GM18499 (cell line): ENCODE measurements at regions not wholly inside any gene's neighbourhood (a gene's known extent, or its start where the extent isn't known, plus 50 kb on each side); places are given as distances from the start of the nearest gene placed in this dataset.
"Not testable (repeated sequence)": the region's sequence is repeated elsewhere in the genome, so short reads cannot be mapped to it uniquely, and the experiment has no call there.

Experiments used
- ATAC-seq: cut with Tn5 transposase; IDR thresholded peaks from one replicate; pipeline ENCODE4 v1.9.1; 2021; ENCODE audit warnings: moderate number of reproducible peaks; ENCODE audit not compliant: insufficient read depth, unreplicated experiment

- no peak for ATAC-seq
Observed at GRCh38 chr1:198809247-198809646, 170.4 kb downstream of the PTPRC start.

GRCh38 chr1:198811449-198811848 is 172.6 kb downstream of the PTPRC start:
- ATAC-seq: no peak

- no peak for ATAC-seq
Observed at GRCh38 chr1:198823626-198824025, 184.8 kb downstream of the PTPRC start.

- no peak for ATAC-seq
Observed at GRCh38 chr1:198825254-198825653, 186.4 kb downstream of the PTPRC start.

- ATAC-seq: no peak
Observed at GRCh38 chr1:198829356-198829755, 190.5 kb downstream of the PTPRC start.

- ATAC-seq: no peak
Observed at GRCh38 chr1:198829944-198830343, 191.1 kb downstream of the PTPRC start.

GRCh38 chr1:198830412-198830811 is 191.6 kb downstream of the PTPRC start:
- ATAC-seq: no peak

GRCh38 chr1:198833706-198834503 is 195.1 kb downstream of the PTPRC start:
- no peak for ATAC-seq

GRCh38 chr1:198837278-198838021 is 198.6 kb downstream of the PTPRC start:
- ATAC-seq: no peak

GRCh38 chr1:198838022-198838342 is 199.1 kb downstream of the PTPRC start:
- no peak for ATAC-seq

GRCh38 chr1:198841477-198841876 is 202.6 kb downstream of the PTPRC start:
- ATAC-seq: no peak

- ATAC-seq: no peak
Observed at GRCh38 chr1:198842686-198843085, 203.8 kb downstream of the PTPRC start.

- ATAC-seq: no peak
Observed at GRCh38 chr1:198845271-198845670, 206.4 kb downstream of the PTPRC start.

GRCh38 chr1:198845851-198846250 is 207.0 kb downstream of the PTPRC start:
- no peak for ATAC-seq

GRCh38 chr1:198846556-198846955 is 207.7 kb downstream of the PTPRC start:
- no peak for ATAC-seq

- no peak for ATAC-seq
Observed at GRCh38 chr1:198848206-198848605, 209.4 kb downstream of the PTPRC start.

GRCh38 chr1:198848649-198849048 is 209.8 kb downstream of the PTPRC start:
- ATAC-seq: no peak

- no peak for ATAC-seq
Observed at GRCh38 chr1:198849093-198849492, 210.3 kb downstream of the PTPRC start.

- no peak for ATAC-seq
Observed at GRCh38 chr1:198850196-198850595, 211.4 kb downstream of the PTPRC start.

GRCh38 chr1:198850966-198851365 is 212.1 kb downstream of the PTPRC start:
- not testable (repeated sequence) for ATAC-seq

- no peak for ATAC-seq
Observed at GRCh38 chr1:198856601-198857000, 217.8 kb downstream of the PTPRC start.

GRCh38 chr1:198858033-198858432 is 219.2 kb downstream of the PTPRC start:
- ATAC-seq: no peak
